ENCODE measurements at regions not wholly inside any gene's neighbourhood (a gene's known extent, or its start where the extent isn't known, plus 50 kb on each side); places are given as distances from the start of the nearest gene placed in this dataset.

- no peak for TF ChIP-seq CTCF (IDR thresholded peaks at IDR 0.05; ENCODE audit: extremely low read depth in 1 of 2, insufficient read depth in 1 of 2, low read depth in 1 of 2, low read length in 2 of 2)
- no peak for TF ChIP-seq POLR2A (IDR thresholded peaks at IDR 0.05; ENCODE audit: low read depth, low read length)
- TF ChIP-seq MAX (IDR thresholded peaks at IDR 0.05; ENCODE audit: insufficient read depth, insufficient read length) = no peak
- TF ChIP-seq MYC (IDR thresholded peaks at IDR 0.05; ENCODE audit: low read depth, low read length) = no peak
- TF ChIP-seq POLR2AphosphoS5 (IDR thresholded peaks at IDR 0.05; ENCODE audit: insufficient read depth, low read depth, low read length) = no peak
- TF ChIP-seq GATA2 (IDR thresholded peaks at IDR 0.05; ENCODE audit: insufficient read depth, insufficient read length, low read depth, low read length) = no peak
- TF ChIP-seq JUN (IDR thresholded peaks at IDR 0.05; ENCODE audit: borderline replicate concordance, insufficient read depth, insufficient read length, low read depth) = no peak
- no peak for TF ChIP-seq EZH2 (IDR thresholded peaks at IDR 0.05; ENCODE audit: borderline replicate concordance, low read depth, low read length, severe bottlenecking)
- peak; percentile 45 for TF ChIP-seq FOS (IDR thresholded peaks at IDR 0.05; ENCODE audit: borderline replicate concordance, insufficient read depth, low read length)
Observed at GRCh38 chr3:177811835-177812234, 614.6 kb upstream of the TBL1XR1 start.
